ENCODE measurements at regions not wholly inside any gene's neighbourhood (a gene's known extent, or its start where the extent isn't known, plus 50 kb on each side); places are given as distances from the start of the nearest gene placed in this dataset.

DNA sequence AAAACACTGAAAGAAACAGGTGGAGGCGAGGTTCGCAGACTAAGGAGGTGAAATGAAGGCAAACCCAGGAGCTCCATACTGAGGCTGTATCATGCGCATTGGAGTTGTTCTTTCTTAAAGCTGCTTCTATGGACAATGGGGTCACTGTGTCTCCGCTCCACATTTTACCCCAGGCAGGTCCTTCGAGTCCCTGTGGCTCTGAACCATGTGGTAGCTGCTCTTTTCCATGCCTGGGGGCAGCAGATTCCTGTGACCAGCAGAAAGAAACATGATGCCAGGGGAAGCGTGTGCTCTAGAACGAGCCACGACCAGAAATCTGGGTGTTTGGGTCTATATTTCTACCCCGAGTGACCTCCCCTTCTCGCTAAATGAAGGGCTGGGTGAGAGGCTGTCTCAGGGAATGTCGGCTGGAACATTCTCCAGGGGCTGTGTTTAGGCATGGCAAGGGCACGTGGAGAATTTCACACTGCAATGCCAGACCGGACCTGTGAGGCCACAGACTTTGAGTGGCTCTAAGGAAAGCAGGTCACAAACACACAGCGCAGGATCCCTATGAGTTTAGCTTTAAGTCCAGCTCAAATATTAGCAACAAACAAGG is 95.7 kb upstream of the IRS2 start:
- TF ChIP-seq, protein P1, sequence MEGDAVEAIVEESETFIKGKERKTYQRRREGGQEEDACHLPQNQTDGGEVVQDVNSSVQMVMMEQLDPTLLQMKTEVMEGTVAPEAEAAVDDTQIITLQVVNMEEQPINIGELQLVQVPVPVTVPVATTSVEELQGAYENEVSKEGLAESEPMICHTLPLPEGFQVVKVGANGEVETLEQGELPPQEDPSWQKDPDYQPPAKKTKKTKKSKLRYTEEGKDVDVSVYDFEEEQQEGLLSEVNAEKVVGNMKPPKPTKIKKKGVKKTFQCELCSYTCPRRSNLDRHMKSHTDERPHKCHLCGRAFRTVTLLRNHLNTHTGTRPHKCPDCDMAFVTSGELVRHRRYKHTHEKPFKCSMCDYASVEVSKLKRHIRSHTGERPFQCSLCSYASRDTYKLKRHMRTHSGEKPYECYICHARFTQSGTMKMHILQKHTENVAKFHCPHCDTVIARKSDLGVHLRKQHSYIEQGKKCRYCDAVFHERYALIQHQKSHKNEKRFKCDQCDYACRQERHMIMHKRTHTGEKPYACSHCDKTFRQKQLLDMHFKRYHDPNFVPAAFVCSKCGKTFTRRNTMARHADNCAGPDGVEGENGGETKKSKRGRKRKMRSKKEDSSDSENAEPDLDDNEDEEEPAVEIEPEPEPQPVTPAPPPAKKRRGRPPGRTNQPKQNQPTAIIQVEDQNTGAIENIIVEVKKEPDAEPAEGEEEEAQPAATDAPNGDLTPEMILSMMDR (IDR thresholded peaks at IDR 0.05): no peak

DNA sequence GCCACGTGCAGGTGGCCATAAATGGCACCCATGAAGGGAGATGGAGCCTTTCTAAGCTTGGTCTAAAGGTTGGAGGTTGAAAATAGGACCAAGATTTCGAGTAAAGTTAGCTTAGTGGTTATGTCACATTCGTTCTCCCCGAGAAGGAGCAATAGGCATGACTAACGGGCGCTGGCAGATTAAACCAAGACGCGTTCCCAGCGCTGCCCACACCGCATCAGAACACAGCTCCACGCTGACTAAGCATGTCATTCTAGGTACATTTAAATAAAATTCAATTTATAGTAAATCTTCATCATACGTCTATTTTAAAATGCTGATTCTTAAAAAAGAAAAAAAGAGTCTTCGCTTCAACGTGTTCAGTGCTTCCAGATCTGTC is 95.0 kb upstream of the IRS2 start:
- TF ChIP-seq, protein P1 (IDR thresholded peaks at IDR 0.05): no peak

DNA sequence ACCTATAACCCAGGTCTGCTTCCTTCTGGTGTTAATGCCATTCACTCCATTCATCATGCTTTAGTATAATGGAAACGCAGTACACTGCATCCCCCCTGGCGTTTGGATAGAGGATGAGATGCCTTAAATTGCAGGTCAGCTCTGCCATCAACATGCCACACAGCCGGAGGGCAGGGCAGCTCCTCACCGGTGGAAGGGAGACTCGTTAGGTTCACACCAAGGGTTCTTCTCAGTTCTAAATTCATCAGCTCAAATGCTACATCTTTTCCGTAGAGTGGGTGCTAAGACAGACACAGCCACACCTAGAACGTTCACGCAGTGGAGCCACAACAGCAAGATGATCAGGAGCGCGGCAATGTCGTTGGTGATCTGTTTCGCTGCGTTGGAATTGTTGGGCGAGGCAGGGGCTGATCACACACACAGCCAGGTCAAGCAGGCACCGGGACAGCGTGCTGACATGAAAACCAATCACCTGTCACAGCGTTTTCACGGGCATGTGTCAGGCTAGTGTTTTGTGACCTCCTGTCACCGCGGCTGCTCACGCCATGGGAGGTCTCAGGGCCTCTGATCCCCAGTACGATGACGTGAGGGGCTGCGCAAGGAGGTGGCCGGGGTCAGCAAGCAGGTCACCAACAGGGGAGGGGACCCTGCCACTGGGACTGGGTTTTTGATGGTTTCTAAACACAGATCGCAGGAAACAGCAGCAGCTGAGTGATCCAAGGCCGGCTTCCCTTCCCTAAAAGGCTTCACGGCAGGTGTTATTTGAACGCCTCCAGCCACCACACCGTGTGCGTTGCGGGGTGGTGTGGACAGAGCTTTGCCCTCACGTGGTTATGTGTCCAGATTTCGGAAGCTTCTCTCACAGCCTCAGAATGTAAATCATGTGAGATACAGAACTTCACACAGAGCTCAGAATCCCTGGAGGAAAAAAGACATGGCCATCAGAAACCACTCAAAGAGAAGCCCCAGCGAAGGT is 94.3 kb upstream of the IRS2 start:
- TF ChIP-seq, protein P1 (IDR thresholded peaks at IDR 0.05): no peak

DNA sequence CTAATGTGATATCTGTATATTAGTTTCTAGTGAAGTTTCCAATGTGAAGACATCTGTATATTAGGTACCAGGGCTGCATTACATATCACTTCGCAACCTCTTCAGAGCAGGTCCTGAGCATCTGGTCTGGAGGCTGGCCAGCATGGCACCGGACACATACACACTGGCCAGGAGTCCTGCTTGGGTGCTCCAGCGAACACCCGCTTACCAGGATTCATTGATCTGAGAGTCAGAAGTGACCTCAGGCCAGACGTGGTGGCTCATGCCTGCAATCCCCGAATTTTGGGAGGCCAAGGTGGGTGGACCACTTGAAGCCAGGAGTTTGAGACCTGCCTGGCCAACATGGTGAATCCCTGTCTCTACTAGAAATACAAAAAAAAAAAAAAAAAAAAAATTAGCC is 93.0 kb upstream of the IRS2 start:
- TF ChIP-seq, protein P1 (IDR thresholded peaks at IDR 0.05): no peak

DNA sequence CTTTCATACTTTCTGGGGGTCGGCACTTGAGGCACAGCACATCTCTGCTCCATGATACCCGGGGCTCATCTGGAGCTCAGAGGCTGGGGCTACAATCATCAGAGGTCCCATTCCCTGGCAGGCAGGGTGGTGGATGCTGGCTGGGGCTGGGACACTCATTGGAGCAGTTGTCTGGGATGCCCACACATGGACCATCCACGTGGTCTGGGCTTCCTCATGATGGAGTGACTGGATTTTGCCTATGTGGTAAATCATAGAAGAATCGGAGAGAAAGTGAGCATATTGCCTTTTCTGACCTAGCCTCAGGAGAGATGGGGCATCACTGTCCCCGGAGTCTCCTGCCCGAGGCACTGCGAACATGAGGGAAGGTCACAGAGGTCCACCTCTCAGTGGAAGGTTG is 91.4 kb upstream of the IRS2 start:
- TF ChIP-seq, protein P1 (IDR thresholded peaks at IDR 0.05): no peak

DNA sequence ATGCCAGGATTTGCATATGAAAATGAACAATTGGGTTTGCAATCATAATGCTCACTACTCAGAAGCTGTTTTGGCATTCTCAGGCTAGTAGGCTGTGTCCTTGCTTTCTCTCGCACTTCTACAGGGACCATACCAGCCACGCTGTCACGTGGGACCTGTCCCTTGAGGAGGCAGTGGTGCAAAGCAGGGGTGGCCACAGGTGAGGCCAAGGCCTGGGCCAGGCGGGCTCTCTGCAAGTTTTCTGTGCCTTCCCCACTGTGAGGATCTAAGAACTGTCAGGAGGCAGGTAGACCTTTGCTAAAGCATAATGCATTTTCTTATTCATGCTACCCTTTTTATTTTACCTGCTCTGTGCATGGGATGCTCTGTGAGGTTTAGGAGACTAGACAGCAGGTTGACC is 89.4 kb upstream of the IRS2 start:
- TF ChIP-seq, protein P1 (IDR thresholded peaks at IDR 0.05): no peak

DNA sequence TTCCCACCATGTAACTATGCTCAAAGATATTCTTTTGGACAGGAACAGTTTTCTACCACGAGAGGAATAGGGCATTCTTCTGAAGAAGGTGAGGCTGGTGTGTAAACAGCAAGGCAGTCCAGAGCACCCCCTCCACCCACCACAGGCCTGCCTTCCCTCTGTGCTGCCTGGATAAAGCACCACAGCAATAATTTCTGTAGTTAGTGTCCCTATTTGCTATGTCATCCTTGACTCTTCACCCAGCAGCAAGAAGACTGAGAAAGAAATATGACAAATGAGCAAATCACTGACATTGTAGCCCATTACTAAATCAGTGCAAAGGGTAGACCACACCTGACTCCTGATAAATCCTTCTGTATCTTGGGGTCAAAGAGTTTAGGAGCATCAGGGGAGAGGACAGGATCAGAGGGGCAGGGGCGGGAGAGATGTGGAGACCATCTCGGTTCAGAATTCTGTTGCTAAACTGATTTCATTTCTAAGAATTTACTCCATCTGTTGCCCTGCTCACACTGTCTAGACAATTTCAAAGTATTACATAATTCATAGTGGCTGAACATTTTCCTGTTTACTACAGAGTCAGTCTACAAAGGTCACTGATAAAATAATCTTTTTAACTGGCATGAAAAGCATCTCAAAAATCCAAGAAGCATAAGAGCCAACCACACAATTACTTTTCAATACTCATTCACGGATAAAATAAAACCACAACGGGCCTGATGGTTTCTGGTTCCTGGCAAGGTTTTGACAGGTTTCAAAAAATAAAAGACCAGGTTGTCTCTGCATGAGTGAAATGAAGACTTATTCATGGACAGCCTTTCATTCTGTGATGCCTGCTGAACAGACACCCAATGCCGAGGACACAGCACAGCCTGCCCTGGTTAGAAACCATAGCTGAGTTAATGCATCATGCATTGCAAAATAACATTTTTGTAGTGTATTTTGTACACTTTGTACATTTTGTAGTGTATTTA is 88.4 kb upstream of the IRS2 start:
- TF ChIP-seq, protein P1 (IDR thresholded peaks at IDR 0.05): no peak

Data from LNCAP (cell line).